GM18520 (cell line): ENCODE measurements at regions not wholly inside any gene's neighbourhood (a gene's known extent, or its start where the extent isn't known, plus 50 kb on each side); places are given as distances from the start of the nearest gene placed in this dataset.

ENCODE experiments used
- ATAC-seq: cut with Tn5 transposase; IDR thresholded peaks from one replicate; pipeline ENCODE4 v1.9.1; 2021; ENCODE audit not compliant: unreplicated experiment

DNA sequence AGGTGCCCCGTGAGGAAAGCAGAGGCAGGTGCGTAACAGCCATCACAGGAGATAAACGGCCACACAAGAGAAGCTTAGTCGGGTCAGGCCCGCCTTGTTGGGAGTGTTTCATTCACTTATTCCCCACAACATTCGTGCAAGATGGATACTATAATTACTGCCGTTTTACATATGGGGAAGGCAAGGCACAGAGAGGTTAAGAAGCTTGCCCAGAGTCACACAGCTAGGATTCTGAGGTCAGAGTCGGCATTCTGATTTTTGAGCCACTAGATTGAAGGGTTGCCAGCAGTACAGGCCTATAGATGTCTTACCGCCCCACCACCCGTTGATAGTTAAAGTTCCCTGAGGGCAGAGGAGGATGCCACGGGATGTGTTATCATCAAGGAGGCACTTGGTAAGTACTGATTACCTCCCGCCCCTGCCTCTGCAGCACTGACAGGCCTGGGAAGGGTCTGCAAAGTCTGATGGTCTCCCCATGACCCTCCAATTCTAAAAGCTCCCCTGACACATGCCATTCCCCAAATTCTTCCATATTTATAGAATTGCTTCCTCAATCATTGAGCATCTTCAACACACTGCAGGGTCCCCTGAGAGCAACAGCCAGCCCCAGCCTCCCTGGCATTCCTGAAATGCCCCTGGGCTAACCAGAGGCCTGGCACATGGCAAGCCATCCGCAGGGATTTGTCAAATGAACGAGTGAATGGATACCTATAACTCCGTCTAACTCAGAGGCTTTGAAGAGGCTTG lies 74.7 kb upstream of the CLDN14 start:
- no peak for ATAC-seq

DNA sequence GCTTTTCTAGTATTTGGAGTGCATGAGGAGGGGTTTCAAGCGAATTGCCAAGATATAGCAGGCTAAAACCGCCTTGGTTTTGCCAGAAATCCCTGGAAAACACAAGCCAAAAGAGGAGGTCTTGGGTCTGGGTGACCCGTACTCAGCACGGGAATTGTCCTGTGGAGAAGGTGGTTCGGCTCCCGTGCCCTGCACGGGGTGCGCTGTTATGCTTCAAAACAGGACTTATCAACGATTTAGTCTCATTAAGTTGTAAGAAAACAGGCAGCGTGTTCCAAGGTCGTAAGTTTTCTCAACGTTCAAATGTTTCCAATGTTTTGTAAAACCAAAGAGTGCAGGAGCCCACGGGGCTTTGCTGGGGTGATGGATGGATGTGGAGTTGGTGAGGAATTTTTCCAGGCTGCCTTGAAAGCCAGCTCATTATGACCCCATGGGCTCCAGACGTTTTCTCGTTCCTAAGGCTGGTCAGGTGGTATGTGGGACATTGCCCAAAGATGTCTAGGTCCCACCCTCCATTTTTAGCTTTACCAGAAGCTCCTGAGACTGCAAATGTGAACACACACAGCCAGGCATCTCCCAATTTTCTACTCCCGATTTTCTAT lies 75.4 kb upstream of the CLDN14 start:
- ATAC-seq: no peak

GRCh38 chr21:36557316-36557715 lies 77.4 kb upstream of the CLDN14 start:
- no peak for ATAC-seq

DNA sequence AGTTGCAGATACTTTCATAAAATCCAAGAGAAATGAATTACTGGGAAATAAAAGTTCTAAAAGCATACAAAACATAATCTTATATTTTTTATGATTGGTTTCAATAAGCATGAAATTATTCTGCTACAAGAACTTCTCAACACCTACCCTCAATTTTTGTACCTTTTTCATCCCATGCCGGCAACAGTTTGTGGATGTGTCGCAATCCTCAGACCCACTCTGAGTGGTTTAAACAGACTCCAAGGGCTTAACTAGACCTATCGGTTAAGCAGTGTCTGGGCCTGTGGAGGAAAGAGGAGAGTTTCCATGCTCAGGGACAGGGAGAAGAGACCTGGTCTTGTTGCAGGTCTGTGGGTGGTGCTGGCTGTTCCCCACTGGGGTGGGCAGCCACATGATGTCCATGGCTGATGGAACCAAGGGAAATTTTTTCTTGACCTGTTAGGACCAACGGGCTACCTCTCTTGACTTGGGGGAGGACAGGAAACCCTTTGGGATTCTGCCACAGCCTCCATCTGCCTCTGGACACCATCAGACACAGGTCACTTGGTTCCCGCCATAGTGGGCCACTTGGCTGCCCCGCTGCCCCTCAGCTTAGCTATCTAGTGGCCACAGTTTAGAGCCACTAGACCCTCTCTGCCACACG lies 81.1 kb upstream of the CLDN14 start:
- ATAC-seq: no peak

- no peak for ATAC-seq
Observed at GRCh38 chr21:36563341-36563926, 83.5 kb upstream of the CLDN14 start.

DNA sequence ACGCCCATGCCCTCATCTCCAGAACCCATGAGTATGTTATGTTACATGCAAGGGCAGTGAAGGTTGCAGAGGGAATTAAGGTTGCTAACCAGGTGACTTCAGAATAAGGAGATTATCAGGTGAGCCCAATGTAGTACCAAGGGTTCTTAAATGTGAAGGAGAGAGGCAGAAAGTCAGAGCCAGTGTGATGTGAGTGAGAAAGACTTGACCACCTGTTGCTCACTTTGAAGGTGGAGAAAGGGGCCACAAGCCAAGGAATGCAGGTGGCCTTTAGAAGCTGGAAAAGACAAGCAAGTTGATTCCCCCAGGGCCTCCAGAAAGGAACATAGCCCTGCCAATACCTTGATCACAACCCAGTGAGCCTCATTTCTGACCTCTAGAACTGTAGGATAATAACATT lies 84.7 kb upstream of the CLDN14 start:
- ATAC-seq: no peak

GRCh38 chr21:36565540-36565939 lies 85.6 kb upstream of the CLDN14 start:
- ATAC-seq: no peak

DNA sequence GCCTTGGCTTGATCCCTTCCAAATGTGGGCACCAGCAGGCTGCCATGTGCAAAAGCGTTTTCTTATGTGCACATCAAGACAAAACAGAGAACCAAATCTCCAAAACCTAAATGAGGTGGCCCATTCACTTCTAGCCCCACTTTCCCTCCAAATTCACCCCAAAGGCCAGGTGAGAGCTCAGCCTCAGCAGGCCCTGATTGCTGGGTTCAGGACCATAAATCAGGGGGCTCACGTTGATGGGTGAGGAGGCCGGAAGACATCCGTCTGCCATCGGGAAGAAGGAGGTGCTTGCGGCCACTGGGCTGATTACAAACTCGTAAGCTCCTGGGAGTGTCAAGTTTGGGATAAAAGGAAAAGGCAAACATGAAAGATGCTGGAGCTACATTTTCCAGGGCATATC lies 86.7 kb upstream of the CLDN14 start:
- no peak for ATAC-seq

DNA sequence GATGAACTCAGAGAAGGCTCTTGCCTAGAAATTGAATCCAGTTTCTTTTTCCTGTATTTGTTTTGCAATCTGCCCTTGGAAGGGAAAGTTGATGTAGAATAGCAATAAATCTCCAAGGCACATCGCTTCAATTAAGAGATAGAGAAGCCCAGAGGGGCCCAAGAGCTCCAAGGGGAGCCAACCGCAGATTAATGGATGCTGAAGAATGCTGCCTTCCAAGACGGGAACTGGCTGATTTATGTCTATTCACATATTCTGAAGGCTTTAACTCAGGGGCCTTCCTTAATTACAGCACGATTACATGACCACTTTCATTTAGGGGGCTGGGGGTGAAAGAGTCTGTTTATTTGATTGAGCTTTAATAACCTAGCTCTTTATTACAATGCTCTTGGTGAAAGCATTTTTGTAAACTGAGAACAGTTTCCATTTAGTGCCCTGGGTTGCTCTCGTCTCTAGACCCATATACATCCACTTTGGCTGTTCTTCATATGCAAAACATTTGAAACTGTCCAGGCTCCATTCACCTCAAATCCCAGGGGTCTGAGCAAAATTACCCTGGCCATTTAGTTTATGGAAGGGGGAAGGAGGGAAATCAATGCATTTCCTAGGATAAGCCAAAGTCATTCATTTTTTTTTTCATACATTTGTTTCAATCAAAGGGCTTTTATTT lies 87.4 kb upstream of the CLDN14 start:
- no peak for ATAC-seq

DNA sequence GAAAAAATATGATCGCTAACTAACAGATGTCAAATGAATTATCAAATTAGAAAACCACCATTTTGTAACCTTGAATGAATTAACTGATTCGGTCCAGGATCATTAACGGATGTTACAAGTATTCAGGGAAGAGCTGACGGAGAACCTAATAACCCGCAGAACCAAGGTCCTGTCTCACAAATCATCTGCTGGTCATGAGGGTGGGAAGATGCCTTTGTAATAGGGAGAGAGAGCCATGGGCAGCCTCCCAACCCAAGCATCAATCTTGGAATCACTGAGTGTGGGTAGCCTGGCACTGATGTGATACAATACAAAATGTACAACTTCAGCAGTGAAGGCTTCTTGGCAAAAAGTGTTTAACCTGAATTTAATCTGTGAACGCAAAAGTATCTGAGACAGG lies 89.6 kb upstream of the CLDN14 start:
- ATAC-seq: no peak

GRCh38 chr21:36571556-36571955 lies 91.6 kb upstream of the CLDN14 start:
- ATAC-seq: no peak

DNA sequence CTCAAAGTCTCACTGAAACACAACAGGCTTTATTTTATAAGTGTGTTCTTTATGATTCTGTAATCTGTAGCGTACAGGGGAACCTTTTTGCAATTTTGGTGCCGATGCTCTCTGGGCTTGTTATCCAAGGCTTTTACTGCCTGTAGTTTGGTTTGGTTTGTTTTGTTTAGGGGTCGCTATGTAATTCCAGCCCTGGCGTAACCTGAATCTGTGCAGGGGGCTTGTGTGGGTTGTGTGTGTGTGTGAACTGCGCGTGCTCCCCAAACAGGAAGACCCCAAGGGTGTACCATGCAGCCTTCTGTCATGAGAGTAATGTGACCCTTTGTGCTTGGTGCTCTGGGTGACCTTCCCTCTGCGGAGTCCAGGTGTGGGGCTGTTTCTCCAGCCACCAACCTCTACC lies 92.1 kb upstream of the CLDN14 start:
- ATAC-seq: no peak

GRCh38 chr21:36575306-36575705 lies 95.4 kb upstream of the CLDN14 start:
- no peak for ATAC-seq

- ATAC-seq: no peak
Observed at GRCh38 chr21:36576441-36576840, 96.5 kb upstream of the CLDN14 start.

- ATAC-seq: no peak
Observed at GRCh38 chr21:36579898-36580297, 100.0 kb upstream of the CLDN14 start.

DNA sequence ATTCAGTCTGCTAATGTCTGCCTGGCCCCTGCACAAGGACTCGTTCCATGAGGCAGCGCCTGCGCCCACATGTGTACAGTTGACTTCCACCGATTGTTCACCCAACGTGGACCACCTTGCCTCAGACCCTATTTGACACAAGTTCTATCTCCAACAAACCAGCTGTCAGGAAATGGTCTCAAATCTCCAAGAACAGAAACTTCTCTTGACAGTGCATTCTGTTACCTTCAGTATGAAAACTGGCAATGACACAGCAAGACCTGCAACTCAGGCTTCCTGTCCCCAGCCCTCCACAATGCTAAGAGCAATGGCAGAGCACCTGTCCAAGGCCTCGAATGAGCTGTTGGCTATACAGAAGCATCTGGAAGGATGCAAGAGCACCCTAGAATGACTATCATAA lies 102.3 kb upstream of the CLDN14 start:
- ATAC-seq: no peak

- no peak for ATAC-seq
Observed at GRCh38 chr21:36583591-36583990, 103.7 kb upstream of the CLDN14 start.

DNA sequence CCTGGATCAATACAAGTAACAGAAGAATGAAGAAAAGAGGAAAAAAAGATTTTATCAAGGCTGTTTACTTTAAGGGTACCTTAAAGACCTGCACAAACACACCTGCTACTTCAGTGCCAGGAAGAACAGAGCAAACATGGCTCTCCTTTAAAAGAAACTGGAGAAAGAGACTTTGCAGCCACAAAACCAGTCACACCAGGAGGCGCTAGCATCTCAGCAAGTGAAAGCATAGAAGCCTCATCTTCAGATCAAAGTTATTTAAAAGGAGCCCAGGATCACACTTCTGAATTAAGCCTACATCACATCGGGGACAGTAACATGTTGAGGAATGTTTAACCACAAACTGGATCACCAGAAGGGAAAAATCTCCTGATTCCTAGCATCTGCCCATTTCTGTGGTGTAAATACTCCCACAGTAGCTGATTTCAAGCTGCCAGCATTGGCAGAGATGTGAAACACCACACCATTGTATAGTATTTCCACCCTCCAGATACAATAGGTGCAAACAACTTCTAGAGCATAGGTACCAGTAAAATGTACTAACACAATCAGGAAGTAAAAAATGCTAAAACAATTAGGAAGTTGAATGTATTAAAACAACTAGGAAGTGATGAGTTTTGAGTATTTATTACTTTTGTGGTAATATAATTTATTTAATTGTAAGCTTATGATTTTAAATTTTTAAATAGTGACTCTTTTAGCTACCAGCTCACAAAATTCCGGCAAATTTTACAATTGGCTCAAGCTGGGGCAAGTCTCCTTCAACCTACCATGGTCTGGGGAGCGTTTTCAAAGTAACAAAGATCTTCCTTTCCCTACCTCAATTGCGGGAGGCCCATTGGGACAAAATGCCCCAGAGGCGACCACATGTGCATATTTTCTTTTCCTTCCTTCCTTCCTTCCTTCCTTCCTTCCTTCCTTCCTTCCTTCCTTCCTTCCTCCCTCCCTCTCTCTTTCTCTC lies 105.3 kb upstream of the CLDN14 start:
- ATAC-seq: no peak

GRCh38 chr21:36587388-36587787 lies 107.5 kb upstream of the CLDN14 start:
- ATAC-seq: no peak

DNA sequence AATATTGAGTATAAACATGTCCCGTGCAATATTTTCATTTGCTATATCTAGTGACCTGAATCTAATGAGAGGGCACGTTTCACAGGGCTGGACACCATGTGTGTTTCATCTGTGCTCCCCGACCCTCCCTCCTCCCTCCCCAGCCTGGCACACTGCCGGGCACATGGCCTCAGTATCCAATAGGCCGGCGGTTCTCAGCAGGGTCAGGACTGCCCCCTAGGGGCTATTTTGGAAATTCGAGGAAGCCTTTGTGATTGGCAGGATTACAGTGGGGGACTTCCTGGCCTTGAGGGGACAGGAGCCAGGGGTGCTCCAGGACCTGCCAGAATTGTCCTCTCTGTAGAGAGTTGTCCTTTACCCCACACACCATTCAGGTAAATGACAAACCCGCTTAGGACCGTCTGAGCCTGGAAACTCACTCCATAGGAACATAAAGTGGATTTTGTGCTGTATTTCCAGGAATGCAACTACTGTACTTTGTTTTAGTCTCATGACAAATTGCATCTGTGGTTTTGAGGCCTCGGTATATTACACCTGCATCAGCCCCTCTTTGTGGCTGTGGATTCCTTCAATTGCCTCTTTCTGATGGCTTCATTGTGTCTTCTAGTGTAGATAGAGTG lies 109.5 kb upstream of the SIM2 start:
- ATAC-seq: no peak
